DOHH2 (cell line): ENCODE measurements at regions not wholly inside any gene's neighbourhood (a gene's known extent, or its start where the extent isn't known, plus 50 kb on each side); places are given as distances from the start of the nearest gene placed in this dataset.
"Not testable (repeated sequence)": the region's sequence is repeated elsewhere in the genome, so short reads cannot be mapped to it uniquely, and the experiment has no call there.

Experiments used
- EZH2phosphoT487 ChIP-seq: fragments of 200-600 bp; sonication (generic); IDR thresholded peaks from 2 replicates; pipeline ENCODE4 v1.6.1; 2017; ENCODE audit warnings: borderline replicate concordance, mild to moderate bottlenecking, antibody characterized with exemption, low read length, moderate library complexity, mixed read lengths
- TF ChIP-seq, protein P1 (sequence below): fragments of 200-600 bp; sonication (generic); IDR thresholded peaks from one replicate; pipeline ENCODE4 v1.5.1; 2014; ENCODE audit warnings: antibody characterized with exemption, mild to moderate bottlenecking, low read depth, low read length; ENCODE audit not compliant: poor library complexity, severe bottlenecking

DNA sequence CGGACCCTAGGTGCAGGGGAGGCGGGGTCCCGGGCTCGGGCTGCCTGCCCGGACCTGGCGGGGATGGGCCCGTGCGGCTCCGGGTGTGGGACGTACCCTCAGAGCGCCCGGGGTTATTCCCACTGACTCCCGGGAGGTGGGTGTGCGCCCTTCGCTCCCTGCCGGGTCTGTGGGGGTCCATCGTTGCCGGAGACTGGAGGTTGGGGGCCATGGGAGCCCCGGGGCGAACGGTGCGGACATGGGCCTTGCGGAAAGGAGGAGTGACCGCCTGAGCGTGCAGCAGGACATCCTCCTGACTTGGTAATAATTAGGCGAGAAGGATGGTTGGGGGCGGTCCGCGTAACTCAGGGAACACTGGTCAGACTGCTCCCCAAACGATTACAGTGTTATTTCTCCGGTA lies 552.7 kb downstream of the TUBA3C start:
- TF ChIP-seq, protein P1, sequence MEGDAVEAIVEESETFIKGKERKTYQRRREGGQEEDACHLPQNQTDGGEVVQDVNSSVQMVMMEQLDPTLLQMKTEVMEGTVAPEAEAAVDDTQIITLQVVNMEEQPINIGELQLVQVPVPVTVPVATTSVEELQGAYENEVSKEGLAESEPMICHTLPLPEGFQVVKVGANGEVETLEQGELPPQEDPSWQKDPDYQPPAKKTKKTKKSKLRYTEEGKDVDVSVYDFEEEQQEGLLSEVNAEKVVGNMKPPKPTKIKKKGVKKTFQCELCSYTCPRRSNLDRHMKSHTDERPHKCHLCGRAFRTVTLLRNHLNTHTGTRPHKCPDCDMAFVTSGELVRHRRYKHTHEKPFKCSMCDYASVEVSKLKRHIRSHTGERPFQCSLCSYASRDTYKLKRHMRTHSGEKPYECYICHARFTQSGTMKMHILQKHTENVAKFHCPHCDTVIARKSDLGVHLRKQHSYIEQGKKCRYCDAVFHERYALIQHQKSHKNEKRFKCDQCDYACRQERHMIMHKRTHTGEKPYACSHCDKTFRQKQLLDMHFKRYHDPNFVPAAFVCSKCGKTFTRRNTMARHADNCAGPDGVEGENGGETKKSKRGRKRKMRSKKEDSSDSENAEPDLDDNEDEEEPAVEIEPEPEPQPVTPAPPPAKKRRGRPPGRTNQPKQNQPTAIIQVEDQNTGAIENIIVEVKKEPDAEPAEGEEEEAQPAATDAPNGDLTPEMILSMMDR = not testable (repeated sequence)
- TF ChIP-seq EZH2phosphoT487 = not testable (repeated sequence)
